ENCODE measurements at regions not wholly inside any gene's neighbourhood (a gene's known extent, or its start where the extent isn't known, plus 50 kb on each side); places are given as distances from the start of the nearest gene placed in this dataset.
A peak's percentile ranks its signal among the peaks of the same experiment; 100 is the strongest.

DNA sequence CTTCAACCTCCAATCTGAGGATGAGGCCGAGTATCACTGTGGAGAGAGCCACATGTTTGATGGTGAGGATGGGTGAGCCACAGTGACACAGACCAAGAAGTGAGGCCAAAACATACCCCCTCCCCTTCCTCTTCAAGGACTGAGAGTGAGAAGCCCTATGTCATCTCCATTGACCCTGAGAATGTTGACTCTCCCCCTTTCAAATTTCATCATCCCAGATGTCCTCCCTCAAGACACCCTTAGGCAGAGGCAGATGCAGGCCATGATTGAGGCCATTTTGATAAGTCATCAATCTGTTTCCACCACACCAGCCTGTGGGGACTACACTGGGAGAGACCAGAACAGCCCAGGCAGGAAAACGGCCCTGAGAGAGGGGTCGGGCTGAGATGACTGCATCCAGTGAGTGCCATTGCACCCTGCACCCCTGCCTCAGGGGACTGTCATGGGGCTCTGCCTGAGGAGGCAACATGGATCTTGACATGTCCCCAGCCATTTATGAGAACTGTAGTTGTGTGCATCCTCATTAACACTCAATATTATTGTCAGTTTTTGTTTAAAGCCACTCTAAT lies 84.2 kb upstream of the IGLL5 start:
- no peaks in the 10 kb centered on the region for H3K27me3 ChIP-seq (ENCODE audit: insufficient read depth, low read length)
- H3K9me3 ChIP-seq (ENCODE audit: low read length), result no peaks in the 10 kb centered on the region
- H4K20me1 ChIP-seq (ENCODE audit: insufficient read depth, low read length), result no peaks in the 10 kb centered on the region
- H3K9me2 ChIP-seq (ENCODE audit: low read depth, low read length), result no peaks in the 10 kb centered on the region
- no peak overlapping the region for H3K27ac ChIP-seq (ENCODE audit: low read depth, low read length, poor library complexity, severe bottlenecking)
- H2AFZ ChIP-seq (ENCODE audit: low read length), result no peak overlapping the region
- peaks cover 32% of the 10 kb centered on the region for H3K4me1 ChIP-seq (ENCODE audit: insufficient read depth, low read length, severe bottlenecking)
- H3K36me3 ChIP-seq (ENCODE audit: insufficient read depth, low read length), result no peaks in the 10 kb centered on the region
- H3K9ac ChIP-seq (ENCODE audit: low read length), result no peak overlapping the region
- no peaks in the 10 kb centered on the region for H3K79me2 ChIP-seq (ENCODE audit: insufficient read depth, low read length)
- H3K4me3 ChIP-seq (ENCODE audit: low read depth, low read length, poor library complexity, severe bottlenecking), result no peak overlapping the region
- TF ChIP-seq CTCF (IDR thresholded peaks at IDR 0.05; ENCODE audit: low read length), result no peak
- no peak for TF ChIP-seq EZH2 (IDR thresholded peaks at IDR 0.05; ENCODE audit: borderline replicate concordance, low read length)
- H3K4me2 ChIP-seq (ENCODE audit: low read length), result no peak overlapping the region
- H3F3A ChIP-seq (ENCODE audit: insufficient read depth, low read length), result no peaks in the 10 kb centered on the region

DNA sequence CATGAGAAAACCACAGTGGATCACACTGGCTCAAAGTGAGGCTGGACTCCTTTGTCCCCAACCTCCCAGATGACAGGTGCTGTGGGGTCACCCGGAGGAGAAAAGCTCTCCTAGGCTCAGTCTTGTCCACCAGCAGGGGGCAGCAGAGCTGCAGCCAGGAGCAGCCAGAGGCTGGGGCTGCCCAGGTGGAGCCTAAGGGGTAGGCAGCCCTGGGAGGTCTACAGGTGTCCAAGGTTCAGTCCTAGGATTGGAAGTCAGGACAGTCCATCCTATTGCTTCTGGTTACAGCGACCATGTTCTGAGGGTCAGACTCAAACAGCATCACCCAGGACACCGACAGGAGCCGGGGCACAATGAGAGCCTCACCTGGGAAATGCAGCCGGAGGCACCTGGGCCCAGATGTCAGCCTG lies 77.6 kb upstream of the IGLL5 start:
- H3K27me3 ChIP-seq (ENCODE audit: insufficient read depth, low read length), result no peaks in the 10 kb centered on the region
- H3K9ac ChIP-seq (ENCODE audit: low read length), result no peak overlapping the region; the same call in 1 of the 2 replicates

DNA sequence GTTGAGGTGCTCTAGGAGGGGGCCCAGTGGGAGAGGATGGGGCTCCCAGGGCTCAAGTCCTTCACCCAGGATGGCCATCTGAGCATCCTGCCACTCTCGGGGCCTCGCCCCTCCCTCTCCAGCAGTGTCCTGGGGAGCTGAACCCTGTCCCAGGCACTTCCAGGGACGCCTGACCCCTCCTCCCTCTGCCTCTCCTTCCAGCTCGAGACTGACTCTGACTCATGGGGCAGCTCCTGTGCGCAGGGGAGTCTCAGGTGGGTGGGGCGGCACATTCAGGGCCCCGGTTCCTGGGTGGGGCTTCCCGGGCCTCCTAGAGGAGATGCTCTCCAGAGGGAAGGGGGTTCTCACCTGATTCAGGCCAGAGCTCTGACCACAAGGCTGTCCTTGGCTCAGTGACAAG lies 77.1 kb upstream of the IGLL5 start:
- Histone ChIP-seq H3K9me2 (ENCODE audit: low read depth, low read length) (no peaks in the 10 kb centered on the region), H3K4me1 (ENCODE audit: insufficient read depth, low read length, severe bottlenecking) (peaks cover 42% of the 10 kb centered on the region), H3K79me2 (ENCODE audit: insufficient read depth, low read length) (no peaks in the 10 kb centered on the region), H3K4me3 (ENCODE audit: low read depth, low read length, poor library complexity, severe bottlenecking) (no peak overlapping the region), H3K36me3 (ENCODE audit: insufficient read depth, low read length) (no peaks in the 10 kb centered on the region), H3K9ac (ENCODE audit: low read length) (peak overlapping the region; percentile 47; the same call in 1 of the 2 replicates), H4K20me1 (ENCODE audit: insufficient read depth, low read length) (no peaks in the 10 kb centered on the region), H3K27me3 (ENCODE audit: insufficient read depth, low read length) (no peaks in the 10 kb centered on the region), H2AFZ (ENCODE audit: low read length) (no peak overlapping the region), H3K9me3 (ENCODE audit: low read length) (no peaks in the 10 kb centered on the region), H3K27ac (ENCODE audit: low read depth, low read length, poor library complexity, severe bottlenecking) (peak overlapping the region; percentile 90), H3F3A (ENCODE audit: insufficient read depth, low read length) (no peaks in the 10 kb centered on the region), H3K4me2 (ENCODE audit: low read length) (peak overlapping the region; percentile 59; the same call in 1 of the 2 replicates)
- no peak for TF ChIP-seq EZH2 (IDR thresholded peaks at IDR 0.05; ENCODE audit: borderline replicate concordance, low read length)
- no peak for TF ChIP-seq CTCF (IDR thresholded peaks at IDR 0.05; ENCODE audit: low read length)

More for the DNA sequence above, 77.6 kb upstream of the IGLL5 start:
- H3K27ac ChIP-seq (ENCODE audit: low read depth, low read length, poor library complexity, severe bottlenecking), result peak overlapping the region; percentile 90
- no peaks in the 10 kb centered on the region for H3K79me2 ChIP-seq (ENCODE audit: insufficient read depth, low read length)
- no peaks in the 10 kb centered on the region for H4K20me1 ChIP-seq (ENCODE audit: insufficient read depth, low read length)
- H3K9me3 ChIP-seq (ENCODE audit: low read length), result no peaks in the 10 kb centered on the region
- TF ChIP-seq EZH2 (IDR thresholded peaks at IDR 0.05; ENCODE audit: borderline replicate concordance, low read length), result no peak
- peak; percentile 14; the same call in 1 of the 2 replicates for TF ChIP-seq CTCF (IDR thresholded peaks at IDR 0.05; ENCODE audit: low read length)
- H3K4me1 ChIP-seq (ENCODE audit: insufficient read depth, low read length, severe bottlenecking), result peaks cover 38% of the 10 kb centered on the region
- no peak overlapping the region for H3K4me2 ChIP-seq (ENCODE audit: low read length)
- no peaks in the 10 kb centered on the region for H3K9me2 ChIP-seq (ENCODE audit: low read depth, low read length)
- H3K4me3 ChIP-seq (ENCODE audit: low read depth, low read length, poor library complexity, severe bottlenecking), result no peak overlapping the region
- H3F3A ChIP-seq (ENCODE audit: insufficient read depth, low read length), result no peaks in the 10 kb centered on the region
- H3K36me3 ChIP-seq (ENCODE audit: insufficient read depth, low read length), result no peaks in the 10 kb centered on the region
- H2AFZ ChIP-seq (ENCODE audit: low read length), result no peak overlapping the region

Measured in OCI-LY1 (cell line).